Loucy (cell line): ENCODE measurements at regions not wholly inside any gene's neighbourhood (a gene's known extent, or its start where the extent isn't known, plus 50 kb on each side); places are given as distances from the start of the nearest gene placed in this dataset.

Experiments used
- H2AFZ ChIP-seq: fragments of 200-600 bp; sonication (generic); 2 replicates; pipeline ENCODE4 v1.6.0; 2016; ENCODE audit warnings: antibody characterized with exemption, mild to moderate bottlenecking, low read length, moderate library complexity
- H3F3A ChIP-seq: fragments of 200-600 bp; 2 replicates; pipeline ENCODE4 v1.6.0; 2016; ENCODE audit warnings: antibody characterized with exemption, low read depth, mild to moderate bottlenecking
- H3K27me3 ChIP-seq: fragments of 200-600 bp; sonication (generic); 2 replicates; pipeline ENCODE4 v1.6.1; 2014; ENCODE audit warnings: low read length, mild to moderate bottlenecking; ENCODE audit not compliant: insufficient read depth, poor library complexity, severe bottlenecking
- H3K36me3 ChIP-seq: fragments of 200-600 bp; sonication (generic); 2 replicates; pipeline ENCODE4 v1.6.1; 2016; ENCODE audit warnings: low read length; ENCODE audit not compliant: insufficient read depth
- H3K4me1 ChIP-seq: fragments of 200-600 bp; sonication (generic); 2 replicates; pipeline ENCODE4 v1.5.1; 2014; ENCODE audit warnings: low read length, mild to moderate bottlenecking; ENCODE audit not compliant: insufficient read depth, poor library complexity, severe bottlenecking
- H3K4me2 ChIP-seq: fragments of 200-600 bp; sonication (generic); 2 replicates; pipeline ENCODE4 v1.6.0; 2014; ENCODE audit warnings: antibody characterized with exemption, low read length, low read depth, mild to moderate bottlenecking; ENCODE audit not compliant: poor library complexity, severe bottlenecking
- H3K4me3 ChIP-seq: fragments of 200-600 bp; sonication (generic); 2 replicates; pipeline ENCODE4 v1.5.1; 2014; ENCODE audit warnings: low read length, mild to moderate bottlenecking, mixed read lengths; ENCODE audit not compliant: poor library complexity, severe bottlenecking
- H3K79me2 ChIP-seq: fragments of 200-600 bp; sonication (generic); 2 replicates; pipeline ENCODE4 v1.6.1; 2014; ENCODE audit warnings: low read length; ENCODE audit not compliant: insufficient read depth
- H3K9ac ChIP-seq: fragments of 200-600 bp; sonication (generic); 2 replicates; pipeline ENCODE4 v1.6.0; 2014; ENCODE audit warnings: mild to moderate bottlenecking, low read depth, low read length, moderate library complexity; ENCODE audit not compliant: poor library complexity, severe bottlenecking
- H3K9me2 ChIP-seq: fragments of 200-600 bp; sonication (generic); replicated peaks from 2 replicates; pipeline ENCODE4 v1.6.1; 2016; ENCODE audit warnings: low read depth, low read length, mixed read lengths
- H3K9me3 ChIP-seq: fragments of 200-600 bp; sonication (generic); 2 replicates; pipeline ENCODE4 v1.6.1; 2014; ENCODE audit warnings: mild to moderate bottlenecking, antibody characterized with exemption, low read length, low read depth; ENCODE audit not compliant: insufficient read depth
- H4K20me1 ChIP-seq: fragments of 200-600 bp; sonication (generic); 2 replicates; pipeline ENCODE4 v1.6.0; 2014; ENCODE audit warnings: antibody characterized with exemption, low read length, mild to moderate bottlenecking; ENCODE audit not compliant: insufficient read depth, poor library complexity, severe bottlenecking
- EZH2phosphoT487 ChIP-seq: fragments of 200-600 bp; IDR thresholded peaks from 2 replicates; pipeline ENCODE4 v1.6.1; 2018; ENCODE audit warnings: antibody characterized with exemption, mild to moderate bottlenecking, moderate library complexity, borderline replicate concordance
- TF ChIP-seq, protein P1 (sequence below): fragments of 200-600 bp; sonication (generic); conservative IDR thresholded peaks from 2 replicates; pipeline ENCODE4 v1.5.1; 2014; ENCODE audit warnings: mild to moderate bottlenecking, antibody characterized with exemption, low read length

DNA sequence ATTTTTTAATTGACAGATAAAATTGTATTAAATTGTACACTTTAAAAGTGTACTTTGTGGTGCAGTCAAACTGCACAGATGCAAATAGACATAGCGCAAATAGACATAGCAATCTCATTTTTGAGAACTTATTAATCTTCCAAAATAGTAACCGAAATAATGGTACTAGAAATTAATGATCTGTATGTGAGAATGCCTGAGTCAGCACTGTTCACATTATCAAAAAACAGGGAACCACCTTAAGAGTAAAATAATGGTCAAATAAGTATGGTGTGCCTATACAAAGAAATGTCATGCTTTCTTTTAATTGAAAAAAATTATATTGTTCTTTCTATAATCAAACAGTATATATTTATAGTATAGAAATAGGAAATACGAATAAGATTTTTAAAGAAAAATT is 461.9 kb downstream of the EFNA5 start:
- Histone ChIP-seq H3K27me3 (no peaks in the 10 kb centered on the region), H3K36me3 (no peaks in the 10 kb centered on the region), H3K9ac (no peak overlapping the region), H3K9me3 (no peaks in the 10 kb centered on the region), H3K79me2 (no peaks in the 10 kb centered on the region), H3K4me1 (no peaks in the 10 kb centered on the region), H3K4me3 (no peak overlapping the region), H3F3A (no peaks in the 10 kb centered on the region), H3K9me2 (no peaks in the 10 kb centered on the region), H2AFZ (no peak overlapping the region), H4K20me1 (no peaks in the 10 kb centered on the region), H3K4me2 (no peak overlapping the region)
- TF ChIP-seq EZH2phosphoT487, result no peak
- TF ChIP-seq, protein P1, sequence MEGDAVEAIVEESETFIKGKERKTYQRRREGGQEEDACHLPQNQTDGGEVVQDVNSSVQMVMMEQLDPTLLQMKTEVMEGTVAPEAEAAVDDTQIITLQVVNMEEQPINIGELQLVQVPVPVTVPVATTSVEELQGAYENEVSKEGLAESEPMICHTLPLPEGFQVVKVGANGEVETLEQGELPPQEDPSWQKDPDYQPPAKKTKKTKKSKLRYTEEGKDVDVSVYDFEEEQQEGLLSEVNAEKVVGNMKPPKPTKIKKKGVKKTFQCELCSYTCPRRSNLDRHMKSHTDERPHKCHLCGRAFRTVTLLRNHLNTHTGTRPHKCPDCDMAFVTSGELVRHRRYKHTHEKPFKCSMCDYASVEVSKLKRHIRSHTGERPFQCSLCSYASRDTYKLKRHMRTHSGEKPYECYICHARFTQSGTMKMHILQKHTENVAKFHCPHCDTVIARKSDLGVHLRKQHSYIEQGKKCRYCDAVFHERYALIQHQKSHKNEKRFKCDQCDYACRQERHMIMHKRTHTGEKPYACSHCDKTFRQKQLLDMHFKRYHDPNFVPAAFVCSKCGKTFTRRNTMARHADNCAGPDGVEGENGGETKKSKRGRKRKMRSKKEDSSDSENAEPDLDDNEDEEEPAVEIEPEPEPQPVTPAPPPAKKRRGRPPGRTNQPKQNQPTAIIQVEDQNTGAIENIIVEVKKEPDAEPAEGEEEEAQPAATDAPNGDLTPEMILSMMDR, result no peak

GRCh38 chr5:107204413-107204812 is 466.3 kb downstream of the EFNA5 start:
- no peaks in the 10 kb centered on the region for H3K9me2 ChIP-seq

DNA sequence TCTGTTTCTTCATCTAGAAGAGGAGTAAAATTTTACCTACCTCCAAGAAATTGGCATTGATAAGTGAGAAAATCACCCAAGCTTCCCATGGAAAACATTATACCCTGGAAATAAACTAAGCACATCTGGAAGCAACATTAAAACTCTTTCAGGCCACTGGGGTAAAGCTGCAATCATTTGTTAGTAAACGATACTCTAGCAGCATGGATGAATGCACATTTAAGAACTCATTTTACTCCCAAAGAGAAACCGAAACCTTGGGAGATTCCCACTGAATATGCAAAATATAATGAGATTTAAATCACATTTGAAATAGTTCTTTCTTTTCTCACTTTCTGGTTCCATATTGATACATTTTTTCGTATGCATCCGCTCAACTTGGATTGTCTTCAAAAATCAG is 467.5 kb downstream of the EFNA5 start:
- Histone ChIP-seq H3K36me3 (no peaks in the 10 kb centered on the region), H3K9me3 (no peaks in the 10 kb centered on the region), H3K4me1 (no peaks in the 10 kb centered on the region), H3F3A (no peaks in the 10 kb centered on the region), H3K79me2 (no peaks in the 10 kb centered on the region), H2AFZ (no peak overlapping the region), H3K4me2 (no peak overlapping the region), H3K4me3 (no peak overlapping the region), H3K27me3 (no peaks in the 10 kb centered on the region), H4K20me1 (no peaks in the 10 kb centered on the region), H3K9ac (no peak overlapping the region), H3K9me2 (no peaks in the 10 kb centered on the region)
- TF ChIP-seq, protein P1, result no peak
- no peak for TF ChIP-seq EZH2phosphoT487

More at GRCh38 chr5:107204413-107204812, 466.3 kb downstream of the EFNA5 start:
- H2AFZ ChIP-seq, result no peak overlapping the region
- H3K9me3 ChIP-seq, result no peaks in the 10 kb centered on the region
- no peaks in the 10 kb centered on the region for H4K20me1 ChIP-seq
- TF ChIP-seq, protein P1, result no peak
- TF ChIP-seq EZH2phosphoT487, result no peak
- no peak overlapping the region for H3K4me3 ChIP-seq
- H3K9ac ChIP-seq, result no peak overlapping the region
- H3K27me3 ChIP-seq, result no peaks in the 10 kb centered on the region
- H3K79me2 ChIP-seq, result no peaks in the 10 kb centered on the region
- H3K4me1 ChIP-seq, result no peaks in the 10 kb centered on the region
- no peaks in the 10 kb centered on the region for H3F3A ChIP-seq
- H3K36me3 ChIP-seq, result no peaks in the 10 kb centered on the region
- H3K4me2 ChIP-seq, result no peak overlapping the region
